ENCODE measurements at regions not wholly inside any gene's neighbourhood (a gene's known extent, or its start where the extent isn't known, plus 50 kb on each side); places are given as distances from the start of the nearest gene placed in this dataset.
"Not testable (repeated sequence)": the region's sequence is repeated elsewhere in the genome, so short reads cannot be mapped to it uniquely, and the experiment has no call there.

DNA sequence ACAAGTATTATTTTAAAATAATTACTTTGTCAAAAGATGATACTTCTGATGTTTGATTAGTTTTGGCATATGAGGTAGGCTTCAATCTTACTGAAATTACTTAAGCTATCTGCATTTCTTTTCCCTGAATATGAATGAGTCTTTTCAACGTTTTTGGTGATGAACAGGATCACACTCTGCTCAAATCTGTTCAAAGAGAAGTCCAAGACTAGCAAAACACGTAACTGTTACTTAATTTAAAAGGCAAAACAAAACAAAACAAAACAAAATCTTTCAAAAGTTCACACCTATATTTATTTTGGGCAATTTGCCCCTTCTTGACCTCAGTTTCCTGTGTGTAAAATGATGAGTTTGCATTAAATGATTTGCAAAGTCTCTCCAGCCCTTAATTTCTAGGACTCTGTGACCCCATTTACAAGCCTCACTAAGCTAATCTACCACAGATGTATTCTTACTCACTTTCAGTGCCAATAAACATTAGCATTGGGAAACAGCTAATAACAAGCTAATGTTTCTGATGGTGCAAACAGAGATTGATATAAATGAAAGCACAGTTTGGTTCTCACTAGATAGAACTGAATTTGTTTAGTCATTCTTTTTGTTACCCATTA lies 865.4 kb downstream of the LTN1 start:
- DNase-seq (ENCODE audit: extremely low spot score) = no peak
- no peak for TF ChIP-seq LEF1 (IDR thresholded peaks at IDR 0.05; ENCODE audit: borderline replicate concordance)
- TF ChIP-seq HDGF (IDR thresholded peaks at IDR 0.05; ENCODE audit: borderline replicate concordance) = no peak
- no peak for TF ChIP-seq SP1 (IDR thresholded peaks at IDR 0.05)
- no peak for TF ChIP-seq ZNF384 (IDR thresholded peaks at IDR 0.05)
- no peak for TF ChIP-seq ARNT (IDR thresholded peaks at IDR 0.05)
- no peak for TF ChIP-seq BHLHE40 (IDR thresholded peaks at IDR 0.05; ENCODE audit: borderline replicate concordance)
- TF ChIP-seq SUZ12 (IDR thresholded peaks at IDR 0.05) = no peak
- TF ChIP-seq L3MBTL2 (conservative IDR thresholded peaks at IDR 0.05) = no peak
- TF ChIP-seq FOXM1 (IDR thresholded peaks at IDR 0.05; ENCODE audit: borderline replicate concordance) = no peak
- no peak for TF ChIP-seq NFRKB (IDR thresholded peaks at IDR 0.05)
- TF ChIP-seq FOXA1 (IDR thresholded peaks at IDR 0.05) = no peak
- TF ChIP-seq TARDBP (IDR thresholded peaks at IDR 0.05) = no peak
- TF ChIP-seq, protein P1, sequence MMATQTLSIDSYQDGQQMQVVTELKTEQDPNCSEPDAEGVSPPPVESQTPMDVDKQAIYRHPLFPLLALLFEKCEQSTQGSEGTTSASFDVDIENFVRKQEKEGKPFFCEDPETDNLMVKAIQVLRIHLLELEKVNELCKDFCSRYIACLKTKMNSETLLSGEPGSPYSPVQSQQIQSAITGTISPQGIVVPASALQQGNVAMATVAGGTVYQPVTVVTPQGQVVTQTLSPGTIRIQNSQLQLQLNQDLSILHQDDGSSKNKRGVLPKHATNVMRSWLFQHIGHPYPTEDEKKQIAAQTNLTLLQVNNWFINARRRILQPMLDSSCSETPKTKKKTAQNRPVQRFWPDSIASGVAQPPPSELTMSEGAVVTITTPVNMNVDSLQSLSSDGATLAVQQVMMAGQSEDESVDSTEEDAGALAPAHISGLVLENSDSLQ (IDR thresholded peaks at IDR 0.05) = no peak
- TF ChIP-seq FOXK2 (IDR thresholded peaks at IDR 0.05) = no peak
- no peak for TF ChIP-seq CTBP1 (IDR thresholded peaks at IDR 0.05; ENCODE audit: borderline replicate concordance)
- TF ChIP-seq ELF4 (IDR thresholded peaks at IDR 0.05) = no peak
- POLR2A ChIA-PET = no interaction called here
- CTCF ChIA-PET = no interaction called here

DNA sequence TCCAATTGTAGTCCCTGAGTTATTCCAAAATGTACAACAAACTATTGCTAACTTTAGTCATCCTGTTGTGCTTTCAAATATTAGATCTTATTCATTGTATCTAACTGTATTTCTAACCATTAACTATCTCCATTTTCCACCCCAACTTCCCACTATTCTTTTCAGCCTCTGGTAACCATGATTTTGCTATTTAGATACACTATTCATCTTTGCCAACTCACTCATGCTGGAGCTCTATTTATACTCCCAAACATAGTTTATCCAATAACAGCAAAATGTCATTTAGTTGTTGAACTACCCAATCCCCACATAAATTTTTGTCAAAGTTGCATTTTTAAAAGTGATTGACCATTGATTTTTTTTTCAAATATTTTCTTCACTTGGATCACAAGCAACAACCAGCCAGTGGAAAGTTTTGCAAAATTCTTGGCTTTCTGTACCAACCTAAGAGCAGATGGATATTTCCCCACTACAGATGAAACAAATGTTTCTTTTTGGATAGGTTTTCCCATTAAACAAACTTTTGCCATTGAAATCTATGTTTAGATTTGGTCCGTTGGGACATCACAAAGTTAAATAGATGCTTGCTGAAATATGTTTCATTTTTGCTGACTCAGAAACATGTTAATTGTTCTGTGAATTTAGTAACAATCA lies 866.0 kb downstream of the LTN1 start:
- TF ChIP-seq NFRKB (IDR thresholded peaks at IDR 0.05) = no peak
- CTCF ChIA-PET = no interaction called here
- DNase-seq (ENCODE audit: extremely low spot score) = no peak
- POLR2A ChIA-PET = no interaction called here

DNA sequence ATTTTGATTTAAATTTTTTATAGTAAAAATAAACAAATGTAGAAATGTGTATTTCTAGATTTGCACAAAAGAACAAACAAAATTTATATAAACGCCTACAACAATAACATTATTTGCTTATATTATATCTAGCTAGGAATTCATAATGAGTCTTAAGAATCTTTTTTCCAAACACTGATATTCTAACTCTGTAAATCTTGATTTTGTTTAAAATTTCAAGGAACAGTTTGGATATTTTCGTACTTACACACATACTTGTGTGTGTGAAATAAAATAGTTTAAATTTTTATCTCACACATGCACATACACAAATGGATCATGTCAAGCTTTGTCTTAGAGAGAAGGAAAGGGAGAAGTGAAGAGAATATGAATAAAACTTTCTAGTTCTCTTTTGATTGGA lies 868.1 kb downstream of the LTN1 start:
- DNase-seq (ENCODE audit: extremely low spot score) = no peak
- TF ChIP-seq LEF1 (IDR thresholded peaks at IDR 0.05; ENCODE audit: borderline replicate concordance) (no peak), FOXM1 (IDR thresholded peaks at IDR 0.05; ENCODE audit: borderline replicate concordance) (no peak), ARNT (IDR thresholded peaks at IDR 0.05) (no peak), L3MBTL2 (conservative IDR thresholded peaks at IDR 0.05) (no peak), ZNF384 (IDR thresholded peaks at IDR 0.05) (no peak), HDGF (IDR thresholded peaks at IDR 0.05; ENCODE audit: borderline replicate concordance) (no peak), NFRKB (IDR thresholded peaks at IDR 0.05) (no peak), BHLHE40 (IDR thresholded peaks at IDR 0.05; ENCODE audit: borderline replicate concordance) (no peak), CTBP1 (IDR thresholded peaks at IDR 0.05; ENCODE audit: borderline replicate concordance) (no peak), FOXA1 (IDR thresholded peaks at IDR 0.05) (no peak), SUZ12 (IDR thresholded peaks at IDR 0.05) (no peak), SP1 (IDR thresholded peaks at IDR 0.05) (no peak)
- TF ChIP-seq, protein P1 (IDR thresholded peaks at IDR 0.05) = no peak
- ChIA-PET CTCF (no interaction called here), POLR2A (no interaction called here)

DNA sequence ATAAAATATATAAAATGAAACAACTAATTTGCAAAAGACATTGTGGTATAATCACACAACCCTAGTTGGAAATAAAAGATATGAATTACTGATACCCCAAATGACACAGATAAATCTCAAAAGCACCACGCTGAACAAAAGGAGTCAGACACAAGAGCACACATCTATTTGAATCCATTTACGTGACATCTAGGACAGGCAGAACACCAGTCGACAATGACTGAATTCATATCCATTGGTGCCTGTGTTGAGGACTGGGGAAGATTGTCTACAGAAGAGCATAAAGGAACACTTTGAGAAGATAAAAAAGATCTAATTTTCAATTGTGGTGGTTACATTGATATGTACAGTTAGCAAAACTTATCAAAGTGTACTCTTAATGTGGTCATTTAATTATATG lies 874.1 kb downstream of the LTN1 start:
- ChIA-PET CTCF (no interaction called here), POLR2A (no interaction called here)
- TF ChIP-seq FOXA1 (IDR thresholded peaks at IDR 0.05) = no peak
- TF ChIP-seq FOXM1 (IDR thresholded peaks at IDR 0.05; ENCODE audit: borderline replicate concordance) = no peak
- no peak for TF ChIP-seq HDGF (IDR thresholded peaks at IDR 0.05; ENCODE audit: borderline replicate concordance)
- TF ChIP-seq NFRKB (IDR thresholded peaks at IDR 0.05) = no peak
- TF ChIP-seq, protein P1 (IDR thresholded peaks at IDR 0.05) = no peak
- no peak for TF ChIP-seq ELF4 (IDR thresholded peaks at IDR 0.05)
- no peak for TF ChIP-seq TARDBP (IDR thresholded peaks at IDR 0.05)
- no peak for TF ChIP-seq LEF1 (IDR thresholded peaks at IDR 0.05; ENCODE audit: borderline replicate concordance)
- TF ChIP-seq ZNF384 (IDR thresholded peaks at IDR 0.05) = no peak
- no peak for TF ChIP-seq SUZ12 (IDR thresholded peaks at IDR 0.05)
- TF ChIP-seq CTBP1 (IDR thresholded peaks at IDR 0.05; ENCODE audit: borderline replicate concordance) = no peak
- no peak for TF ChIP-seq FOXK2 (IDR thresholded peaks at IDR 0.05)
- TF ChIP-seq SP1 (IDR thresholded peaks at IDR 0.05) = no peak
- no peak for TF ChIP-seq BHLHE40 (IDR thresholded peaks at IDR 0.05; ENCODE audit: borderline replicate concordance)
- no peak for TF ChIP-seq ARNT (IDR thresholded peaks at IDR 0.05)
- no peak for TF ChIP-seq L3MBTL2 (conservative IDR thresholded peaks at IDR 0.05)
- no peak for DNase-seq (ENCODE audit: extremely low spot score)

DNA sequence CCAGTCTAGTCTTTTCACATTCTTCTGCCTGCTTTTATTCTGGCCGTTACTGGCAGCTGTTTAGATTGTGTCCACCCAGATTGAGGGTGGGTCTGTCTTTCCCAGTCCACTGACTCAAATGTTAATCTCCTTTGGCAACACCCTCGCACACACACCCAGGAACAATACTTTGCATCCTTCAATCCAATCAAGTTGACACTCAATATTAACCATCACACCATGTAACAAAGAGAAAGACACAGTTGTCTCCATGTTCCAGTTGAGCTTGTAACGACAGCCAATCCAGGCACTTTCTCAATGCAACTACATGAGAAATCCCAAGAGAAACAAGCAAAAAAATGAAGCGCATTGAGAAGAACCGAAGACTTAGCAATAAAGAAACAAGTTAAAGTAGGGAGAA lies 877.7 kb downstream of the LTN1 start:
- POLR2A ChIA-PET; DNase-seq (ENCODE audit: extremely low spot score); CTCF ChIA-PET: not testable (repeated sequence)

DNA sequence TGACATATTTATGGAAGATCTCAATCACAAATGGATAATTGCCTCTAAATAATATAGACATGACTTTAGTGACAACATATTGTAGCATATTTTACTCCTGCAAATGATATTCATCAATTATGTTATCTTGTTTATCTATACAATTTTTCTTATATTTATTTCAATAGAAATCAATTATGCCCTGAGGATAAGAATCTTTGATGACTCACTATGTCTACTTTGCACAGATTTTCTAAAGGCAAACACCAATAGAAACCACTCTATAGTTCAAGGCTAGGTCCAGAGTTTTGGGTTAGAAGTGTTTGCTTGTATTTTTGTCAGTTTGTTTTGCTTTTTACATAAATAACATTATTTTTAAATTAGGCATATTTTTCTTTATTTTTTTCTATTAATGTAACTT lies 879.0 kb downstream of the LTN1 start:
- DNase-seq (ENCODE audit: extremely low spot score) = no peak
- TF ChIP-seq HDGF (IDR thresholded peaks at IDR 0.05; ENCODE audit: borderline replicate concordance) (no peak), FOXM1 (IDR thresholded peaks at IDR 0.05; ENCODE audit: borderline replicate concordance) (no peak), BHLHE40 (IDR thresholded peaks at IDR 0.05; ENCODE audit: borderline replicate concordance) (no peak), ZNF384 (IDR thresholded peaks at IDR 0.05) (no peak), NFRKB (IDR thresholded peaks at IDR 0.05) (no peak), ARNT (IDR thresholded peaks at IDR 0.05) (no peak), FOXK2 (IDR thresholded peaks at IDR 0.05) (no peak), FOXA1 (IDR thresholded peaks at IDR 0.05) (no peak), LEF1 (IDR thresholded peaks at IDR 0.05; ENCODE audit: borderline replicate concordance) (no peak), SP1 (IDR thresholded peaks at IDR 0.05) (no peak), SUZ12 (IDR thresholded peaks at IDR 0.05) (no peak), TARDBP (IDR thresholded peaks at IDR 0.05) (no peak), L3MBTL2 (conservative IDR thresholded peaks at IDR 0.05) (no peak), ELF4 (IDR thresholded peaks at IDR 0.05) (no peak), CTBP1 (IDR thresholded peaks at IDR 0.05; ENCODE audit: borderline replicate concordance) (no peak)
- TF ChIP-seq, protein P1 (IDR thresholded peaks at IDR 0.05) = no peak
- ChIA-PET POLR2A (no interaction called here), CTCF (no interaction called here)

Data from HEK293T (cell line).